ENCODE measurements at regions not wholly inside any gene's neighbourhood (a gene's known extent, or its start where the extent isn't known, plus 50 kb on each side); places are given as distances from the start of the nearest gene placed in this dataset.

DNA sequence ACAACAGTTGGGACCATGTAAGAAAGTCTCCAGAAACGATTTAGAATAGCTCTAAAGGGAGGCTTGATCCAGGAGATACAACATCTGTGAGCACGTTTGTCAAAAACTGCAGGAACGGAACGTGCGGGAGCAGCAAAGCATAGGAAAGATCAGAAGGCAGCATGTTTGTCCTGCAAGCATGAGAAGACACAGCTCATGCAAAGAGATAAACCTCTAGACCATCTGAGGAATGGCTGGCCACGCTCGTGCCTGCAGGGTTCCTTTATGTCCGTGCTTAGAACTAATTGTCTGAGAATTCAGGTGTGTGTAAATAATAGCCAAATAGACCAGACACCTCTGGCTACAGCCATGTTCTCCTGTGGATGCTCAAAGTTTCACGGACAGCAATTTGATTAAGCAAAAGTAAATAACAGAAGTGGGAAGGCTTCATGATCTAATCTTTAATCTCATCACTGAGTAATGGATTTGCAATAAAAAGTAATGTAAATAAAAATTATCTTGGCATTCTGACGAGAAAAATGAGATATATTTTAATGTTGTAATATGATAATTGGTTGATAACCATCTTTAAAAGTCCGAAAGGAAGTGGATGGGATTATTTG lies 534.8 kb upstream of the CDH7 start:
- TF ChIP-seq, protein P1, sequence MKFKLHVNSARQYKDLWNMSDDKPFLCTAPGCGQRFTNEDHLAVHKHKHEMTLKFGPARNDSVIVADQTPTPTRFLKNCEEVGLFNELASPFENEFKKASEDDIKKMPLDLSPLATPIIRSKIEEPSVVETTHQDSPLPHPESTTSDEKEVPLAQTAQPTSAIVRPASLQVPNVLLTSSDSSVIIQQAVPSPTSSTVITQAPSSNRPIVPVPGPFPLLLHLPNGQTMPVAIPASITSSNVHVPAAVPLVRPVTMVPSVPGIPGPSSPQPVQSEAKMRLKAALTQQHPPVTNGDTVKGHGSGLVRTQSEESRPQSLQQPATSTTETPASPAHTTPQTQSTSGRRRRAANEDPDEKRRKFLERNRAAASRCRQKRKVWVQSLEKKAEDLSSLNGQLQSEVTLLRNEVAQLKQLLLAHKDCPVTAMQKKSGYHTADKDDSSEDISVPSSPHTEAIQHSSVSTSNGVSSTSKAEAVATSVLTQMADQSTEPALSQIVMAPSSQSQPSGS (CRISPR knock-in tag; IDR thresholded peaks at IDR 0.05), result no peak
- TF ChIP-seq, protein P2, sequence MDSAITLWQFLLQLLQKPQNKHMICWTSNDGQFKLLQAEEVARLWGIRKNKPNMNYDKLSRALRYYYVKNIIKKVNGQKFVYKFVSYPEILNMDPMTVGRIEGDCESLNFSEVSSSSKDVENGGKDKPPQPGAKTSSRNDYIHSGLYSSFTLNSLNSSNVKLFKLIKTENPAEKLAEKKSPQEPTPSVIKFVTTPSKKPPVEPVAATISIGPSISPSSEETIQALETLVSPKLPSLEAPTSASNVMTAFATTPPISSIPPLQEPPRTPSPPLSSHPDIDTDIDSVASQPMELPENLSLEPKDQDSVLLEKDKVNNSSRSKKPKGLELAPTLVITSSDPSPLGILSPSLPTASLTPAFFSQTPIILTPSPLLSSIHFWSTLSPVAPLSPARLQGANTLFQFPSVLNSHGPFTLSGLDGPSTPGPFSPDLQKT (CRISPR knock-in tag; IDR thresholded peaks at IDR 0.05; ENCODE audit: borderline replicate concordance), result no peak
- TF ChIP-seq XRCC5 (optimal IDR thresholded peaks at IDR 0.05; ENCODE audit: low read length), result no peak
- no peak for TF ChIP-seq ZNF274 (CRISPR knock-in tag; IDR thresholded peaks at IDR 0.05)
- TF ChIP-seq POLR2A (IDR thresholded peaks at IDR 0.05; ENCODE audit: insufficient read depth in 1 of 2, low read depth in 2 of 2, low read length in 2 of 2), result no peak
- TF ChIP-seq ZNF557 (CRISPR knock-in tag; IDR thresholded peaks at IDR 0.05), result no peak
- no peak for TF ChIP-seq POLR2AphosphoS5 (IDR thresholded peaks at IDR 0.05; ENCODE audit: low read depth, low read length)
- no peak for TF ChIP-seq POLR2AphosphoS2 (IDR thresholded peaks at IDR 0.05; ENCODE audit: low read depth, low read length)
- no peak for TF ChIP-seq ESRRA (CRISPR knock-in tag; IDR thresholded peaks at IDR 0.05; ENCODE audit: low read depth)
- no peak for TF ChIP-seq NFE2 (CRISPR knock-in tag; IDR thresholded peaks at IDR 0.05)
- TF ChIP-seq SIN3A (IDR thresholded peaks at IDR 0.05; ENCODE audit: borderline replicate concordance, low read depth, low read length), result no peak
- TF ChIP-seq, protein P3, sequence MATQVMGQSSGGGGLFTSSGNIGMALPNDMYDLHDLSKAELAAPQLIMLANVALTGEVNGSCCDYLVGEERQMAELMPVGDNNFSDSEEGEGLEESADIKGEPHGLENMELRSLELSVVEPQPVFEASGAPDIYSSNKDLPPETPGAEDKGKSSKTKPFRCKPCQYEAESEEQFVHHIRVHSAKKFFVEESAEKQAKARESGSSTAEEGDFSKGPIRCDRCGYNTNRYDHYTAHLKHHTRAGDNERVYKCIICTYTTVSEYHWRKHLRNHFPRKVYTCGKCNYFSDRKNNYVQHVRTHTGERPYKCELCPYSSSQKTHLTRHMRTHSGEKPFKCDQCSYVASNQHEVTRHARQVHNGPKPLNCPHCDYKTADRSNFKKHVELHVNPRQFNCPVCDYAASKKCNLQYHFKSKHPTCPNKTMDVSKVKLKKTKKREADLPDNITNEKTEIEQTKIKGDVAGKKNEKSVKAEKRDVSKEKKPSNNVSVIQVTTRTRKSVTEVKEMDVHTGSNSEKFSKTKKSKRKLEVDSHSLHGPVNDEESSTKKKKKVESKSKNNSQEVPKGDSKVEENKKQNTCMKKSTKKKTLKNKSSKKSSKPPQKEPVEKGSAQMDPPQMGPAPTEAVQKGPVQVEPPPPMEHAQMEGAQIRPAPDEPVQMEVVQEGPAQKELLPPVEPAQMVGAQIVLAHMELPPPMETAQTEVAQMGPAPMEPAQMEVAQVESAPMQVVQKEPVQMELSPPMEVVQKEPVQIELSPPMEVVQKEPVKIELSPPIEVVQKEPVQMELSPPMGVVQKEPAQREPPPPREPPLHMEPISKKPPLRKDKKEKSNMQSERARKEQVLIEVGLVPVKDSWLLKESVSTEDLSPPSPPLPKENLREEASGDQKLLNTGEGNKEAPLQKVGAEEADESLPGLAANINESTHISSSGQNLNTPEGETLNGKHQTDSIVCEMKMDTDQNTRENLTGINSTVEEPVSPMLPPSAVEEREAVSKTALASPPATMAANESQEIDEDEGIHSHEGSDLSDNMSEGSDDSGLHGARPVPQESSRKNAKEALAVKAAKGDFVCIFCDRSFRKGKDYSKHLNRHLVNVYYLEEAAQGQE (IDR thresholded peaks at IDR 0.05; ENCODE audit: borderline replicate concordance in 1 of 2, low read depth in 1 of 2, low read length in 2 of 2), result no peak
